Fibroblast of skin of right biceps (primary cell): ENCODE measurements at regions not wholly inside any gene's neighbourhood (a gene's known extent, or its start where the extent isn't known, plus 50 kb on each side); places are given as distances from the start of the nearest gene placed in this dataset.
"Not testable (repeated sequence)": the region's sequence is repeated elsewhere in the genome, so short reads cannot be mapped to it uniquely, and the experiment has no call there.

Experiments used
- DNase-seq: peaks from one replicate; pipeline ENCODE4 v3.0.0-alpha.2; 2013

GRCh38 chr4:160746585-160746984 lies 1417.2 kb downstream of the FSTL5 start:
- DNase-seq, result not testable (repeated sequence)

GRCh38 chr4:160772668-160773067 lies 1391.1 kb downstream of the FSTL5 start:
- DNase-seq, result peak; percentile 2

- peak; percentile 51 for DNase-seq
Observed at GRCh38 chr4:160795216-160795615, 1368.6 kb downstream of the FSTL5 start.

GRCh38 chr4:160808174-160808573 lies 1355.6 kb downstream of the FSTL5 start:
- DNase-seq, result no peak

- DNase-seq, result no peak
Observed at GRCh38 chr4:160809576-160809975, 1354.2 kb downstream of the FSTL5 start.

GRCh38 chr4:160810424-160810823 lies 1353.4 kb downstream of the FSTL5 start:
- DNase-seq, result no peak

- no peak for DNase-seq
Observed at GRCh38 chr4:160810941-160811340, 1352.9 kb downstream of the FSTL5 start.

- DNase-seq, result no peak
Observed at GRCh38 chr4:160811956-160812355, 1351.8 kb downstream of the FSTL5 start.

- no peak for DNase-seq
Observed at GRCh38 chr4:160814726-160815125, 1349.1 kb downstream of the FSTL5 start.

GRCh38 chr4:160818571-160818970 lies 1345.2 kb downstream of the FSTL5 start:
- DNase-seq, result no peak

- no peak for DNase-seq
Observed at GRCh38 chr4:160819791-160820190, 1344.0 kb downstream of the FSTL5 start.

GRCh38 chr4:160824481-160824880 lies 1339.3 kb downstream of the FSTL5 start:
- no peak for DNase-seq

- DNase-seq, result no peak
Observed at GRCh38 chr4:160825644-160826338, 1338.0 kb downstream of the FSTL5 start.

GRCh38 chr4:160826339-160826679 lies 1337.5 kb downstream of the FSTL5 start:
- DNase-seq, result no peak

GRCh38 chr4:160831165-160831922 lies 1332.5 kb downstream of the FSTL5 start:
- DNase-seq, result no peak

- peak; percentile 3 for DNase-seq
Observed at GRCh38 chr4:160835789-160836188, 1328.0 kb downstream of the FSTL5 start.

GRCh38 chr4:160836431-160836830 lies 1327.4 kb downstream of the FSTL5 start:
- DNase-seq, result no peak

- DNase-seq, result peak; percentile 60
Observed at GRCh38 chr4:160846121-160846520, 1317.7 kb downstream of the FSTL5 start.

- no peak for DNase-seq
Observed at GRCh38 chr4:160847228-160847627, 1316.6 kb downstream of the FSTL5 start.

GRCh38 chr4:160848489-160848888 lies 1315.3 kb downstream of the FSTL5 start:
- no peak for DNase-seq

GRCh38 chr4:160848901-160849760 lies 1314.7 kb downstream of the FSTL5 start:
- DNase-seq, result peak; percentile 66

GRCh38 chr4:160864253-160864652 lies 1299.5 kb downstream of the FSTL5 start:
- peak; percentile 15 for DNase-seq

GRCh38 chr4:160869899-160870298 lies 1293.9 kb downstream of the FSTL5 start:
- no peak for DNase-seq

- DNase-seq, result no peak
Observed at GRCh38 chr4:160872491-160872890, 1291.3 kb downstream of the FSTL5 start.
